SW480 (cell line): ENCODE measurements at regions not wholly inside any gene's neighbourhood (a gene's known extent, or its start where the extent isn't known, plus 50 kb on each side); places are given as distances from the start of the nearest gene placed in this dataset.
"Not testable (repeated sequence)": the region's sequence is repeated elsewhere in the genome, so short reads cannot be mapped to it uniquely, and the experiment has no call there.

Source experiments
- DNase-seq: peaks from one replicate; pipeline ENCODE4 v3.0.0-alpha.2; 2016; ENCODE audit warnings: low spot score

DNA sequence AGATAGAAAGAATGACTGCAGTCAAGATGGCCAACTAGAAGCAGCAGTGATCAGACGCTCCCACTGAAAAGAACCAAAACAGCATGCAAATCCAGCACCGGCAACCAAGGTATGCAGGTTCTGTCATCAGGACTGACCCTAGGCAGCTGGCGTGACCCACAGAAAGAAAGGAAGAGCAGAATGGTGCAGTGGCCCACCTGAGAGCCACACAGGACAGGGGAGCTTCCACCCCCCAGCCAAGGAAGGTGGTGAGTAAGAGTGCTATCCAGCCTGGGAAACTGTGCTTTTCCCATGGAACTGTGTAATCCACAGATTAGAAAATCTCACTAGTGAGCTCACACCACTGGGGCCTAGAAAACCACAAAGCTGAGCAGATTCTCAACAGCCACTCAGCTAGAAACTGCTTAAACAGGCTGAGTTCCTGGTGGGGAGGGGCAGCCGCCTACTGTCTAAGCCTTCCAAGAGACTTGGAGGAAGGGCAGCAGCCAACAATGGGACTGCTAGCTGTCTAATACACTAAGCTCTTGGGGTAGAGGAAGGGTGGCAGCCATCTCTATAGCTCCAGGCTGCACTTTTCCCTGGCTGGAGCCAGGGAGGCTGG lies 127.9 kb downstream of the EVA1A start:
- no peak for DNase-seq

DNA sequence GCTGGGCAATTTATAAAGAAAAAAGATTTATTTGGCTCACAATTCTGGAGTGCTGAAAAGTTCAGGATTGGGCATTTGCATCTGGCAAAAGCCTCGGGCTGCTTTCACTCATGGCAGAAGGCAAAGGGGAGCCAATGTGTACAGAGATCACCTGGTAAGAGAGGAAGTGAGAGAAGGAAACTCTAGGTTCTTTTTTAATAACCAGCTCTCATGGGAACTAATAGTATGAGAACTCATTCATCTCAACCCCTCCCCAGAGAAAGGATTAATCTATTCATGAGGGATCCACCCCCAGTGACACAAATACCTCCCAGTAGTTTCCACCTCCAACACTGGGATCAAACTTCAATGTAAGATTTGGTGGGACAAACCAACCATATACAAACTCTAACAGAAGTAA lies 129.0 kb downstream of the EVA1A start:
- DNase-seq = no peak

DNA sequence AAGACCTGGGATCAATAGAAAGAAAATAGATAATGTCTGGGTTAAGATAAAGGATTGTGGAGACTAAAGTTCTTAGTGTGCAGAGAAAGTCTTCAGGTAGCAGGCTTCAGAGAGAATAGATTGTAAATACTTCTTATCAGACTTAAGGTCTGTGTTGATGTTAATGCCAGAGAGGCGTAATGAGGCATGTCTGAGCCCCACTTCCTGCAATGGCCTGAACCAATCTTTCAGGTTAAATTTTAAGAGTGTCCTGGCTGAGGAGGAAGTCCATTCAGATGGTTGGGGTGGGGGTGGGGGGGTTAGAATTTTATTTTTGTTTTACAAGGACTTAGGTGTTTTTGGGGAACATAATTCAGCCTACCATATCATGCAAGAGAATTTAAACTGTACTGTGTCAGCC lies 129.5 kb downstream of the EVA1A start:
- DNase-seq = no peak

DNA sequence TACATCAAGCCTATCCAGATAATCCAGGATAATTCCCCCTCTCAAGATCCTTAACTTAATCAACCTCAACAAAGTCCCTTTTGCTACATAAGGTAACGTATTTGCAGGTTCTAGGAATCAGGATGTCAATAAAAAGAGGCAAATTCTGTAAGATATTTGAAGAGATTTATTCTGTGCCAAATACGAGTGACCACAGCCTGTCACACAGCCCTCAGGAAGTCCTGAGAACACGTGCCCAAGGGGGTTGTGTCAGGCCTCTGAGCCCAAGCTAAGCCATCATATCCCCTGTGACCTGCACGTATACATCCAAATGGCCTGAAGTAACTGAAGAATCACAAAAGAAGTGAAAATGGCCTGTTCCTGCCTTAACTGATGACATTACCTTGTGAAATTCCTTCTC lies 130.3 kb downstream of the EVA1A start:
- DNase-seq = not testable (repeated sequence)

DNA sequence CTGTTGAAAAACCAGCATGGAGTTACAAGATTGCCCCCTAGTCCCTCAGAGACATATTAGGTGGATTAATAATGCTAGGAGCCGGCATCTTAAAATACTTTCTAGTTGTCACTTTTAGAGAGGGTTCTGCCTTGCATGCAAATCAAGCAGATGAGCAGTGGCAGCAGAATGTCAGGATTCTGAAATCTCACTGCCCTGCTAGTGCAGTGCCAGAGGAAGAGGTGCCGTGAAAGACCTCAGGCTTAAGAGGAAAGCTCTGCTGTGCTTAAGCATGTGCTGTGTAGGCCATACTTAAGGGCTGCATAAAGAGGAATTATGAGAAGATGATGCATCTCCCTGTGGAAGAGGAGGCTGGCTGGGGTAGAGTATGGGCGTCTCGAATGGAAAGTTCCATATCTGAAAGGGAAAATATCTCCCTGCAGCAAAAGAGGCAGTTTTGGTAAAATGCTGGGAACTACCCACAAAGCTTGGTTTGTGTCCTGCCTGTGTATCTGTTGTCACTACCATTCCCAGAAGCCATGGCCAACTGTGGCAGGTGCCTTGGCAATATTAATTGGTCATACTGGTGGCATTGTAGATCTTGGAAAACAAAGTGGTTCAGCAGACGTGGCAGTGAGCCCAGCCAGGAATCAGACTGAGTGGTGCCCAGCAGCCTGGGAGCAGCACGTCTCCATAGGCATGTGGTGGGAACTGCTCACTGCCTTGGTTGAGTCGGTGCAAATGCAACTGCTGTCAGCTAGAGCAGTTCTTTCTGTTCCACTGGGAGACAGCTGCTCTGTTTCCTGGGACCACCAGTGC lies 131.9 kb downstream of the EVA1A start:
- no peak for DNase-seq

DNA sequence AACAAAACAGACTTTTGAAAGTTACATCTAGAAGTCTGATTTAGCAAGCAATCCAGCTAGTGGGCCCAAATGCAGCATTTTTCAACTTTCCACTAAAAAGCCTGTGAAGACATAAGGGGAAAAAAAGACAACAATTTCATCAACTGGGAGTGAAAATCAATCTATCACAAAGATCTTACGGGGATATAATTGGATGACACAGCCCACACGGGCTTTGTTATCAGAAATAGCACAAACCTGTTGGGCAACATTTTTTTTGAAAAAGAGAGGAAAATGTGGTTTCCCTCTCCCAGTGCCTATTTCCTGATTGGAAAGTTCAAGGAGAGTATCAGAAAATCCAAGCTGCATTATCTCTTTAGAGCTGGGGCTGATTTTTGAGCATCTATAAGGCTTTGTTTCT lies 132.7 kb downstream of the EVA1A start:
- no peak for DNase-seq

DNA sequence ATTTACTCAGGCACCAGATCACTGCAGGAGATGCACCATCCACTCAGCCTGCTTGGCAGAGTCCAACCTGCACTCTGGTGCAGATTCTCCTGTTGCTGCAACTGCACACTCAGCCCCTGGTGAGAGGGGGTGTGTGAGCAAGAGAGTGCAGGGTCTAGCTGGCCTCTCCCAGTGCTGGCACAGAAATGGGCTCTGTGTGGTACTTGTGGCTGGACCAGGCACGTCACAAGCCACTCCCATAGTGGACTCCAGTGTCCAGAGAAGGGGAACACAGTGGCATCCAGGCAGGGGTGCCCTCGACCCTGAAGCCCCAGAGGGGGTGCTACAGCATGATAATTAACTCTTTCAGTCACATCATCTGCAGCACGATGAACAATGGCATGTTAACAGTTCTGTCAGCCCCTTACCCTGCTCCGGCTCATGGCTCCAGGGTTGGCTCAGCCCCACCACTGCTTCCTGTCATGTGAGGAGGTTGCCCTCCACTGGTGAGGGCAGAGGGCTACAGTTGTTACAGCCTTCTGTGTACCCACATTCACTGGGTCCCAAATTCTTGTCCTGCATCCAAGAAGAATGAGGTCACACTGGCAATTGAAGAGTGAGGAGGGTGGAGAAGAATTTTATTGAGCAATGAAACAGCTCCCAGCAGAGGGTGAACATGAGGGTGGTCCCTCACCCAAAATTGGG lies 135.7 kb downstream of the EVA1A start:
- no peak for DNase-seq

DNA sequence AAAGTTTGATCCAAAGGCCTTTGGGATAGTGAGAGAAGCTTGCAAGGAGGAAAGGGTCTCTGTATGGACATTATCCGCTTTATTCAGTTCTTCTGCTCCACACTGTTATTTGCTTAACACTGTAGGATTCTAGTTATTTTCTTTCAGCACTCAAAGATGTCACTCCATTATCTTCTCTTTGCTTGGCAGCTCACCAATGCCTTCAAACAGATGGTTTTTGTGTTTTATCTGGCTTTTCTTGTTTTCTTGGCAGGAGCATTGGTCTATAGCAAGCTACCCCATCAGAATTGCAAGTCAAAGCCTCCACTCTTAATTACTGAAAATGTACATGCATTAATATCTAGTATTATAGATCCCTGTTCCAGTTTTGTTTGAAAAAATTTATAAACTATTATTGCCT lies 138.8 kb downstream of the EVA1A start:
- DNase-seq = no peak

DNA sequence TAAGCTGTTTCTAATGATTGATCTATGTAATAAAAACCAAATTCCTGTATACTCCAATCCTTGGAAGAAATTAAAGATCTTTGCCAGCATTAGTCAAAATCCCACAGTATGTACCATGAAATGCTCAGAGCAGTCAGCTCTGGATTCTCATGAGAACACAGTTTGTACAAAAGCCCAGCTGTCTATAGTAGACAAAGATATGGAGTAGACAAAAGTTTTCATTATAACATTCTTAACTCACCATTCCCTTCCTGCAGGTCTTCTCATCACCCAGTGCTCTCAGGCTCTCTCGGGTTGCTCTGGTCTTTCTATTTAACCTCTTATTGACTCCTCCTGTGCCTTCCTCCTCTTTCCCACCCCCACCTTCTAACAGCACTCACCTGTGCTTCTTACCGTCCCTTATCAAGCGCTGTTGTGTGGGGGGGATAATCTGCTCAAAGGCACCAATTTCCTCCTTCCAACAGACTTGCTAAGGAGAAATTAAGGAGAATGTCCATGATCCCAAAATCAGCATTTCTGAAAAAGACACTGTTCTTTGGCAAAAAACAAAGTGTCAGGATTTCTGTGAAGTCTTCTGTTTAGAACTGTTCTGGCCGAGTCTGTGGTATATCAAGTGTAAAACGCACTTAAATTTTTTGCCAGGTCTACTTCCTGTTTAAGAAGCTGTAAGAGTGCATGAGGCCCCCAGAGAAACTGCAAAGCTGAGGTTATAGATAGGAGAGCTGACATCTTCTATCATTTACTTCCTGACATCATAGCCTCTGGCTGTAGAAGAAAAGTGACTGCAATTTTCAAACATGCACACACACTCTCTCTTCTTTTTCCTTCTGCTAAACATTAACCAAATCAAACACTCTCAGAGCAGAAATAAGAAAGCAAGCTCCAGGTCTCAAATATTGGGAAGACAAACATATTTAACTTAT lies 144.1 kb downstream of the EVA1A start:
- DNase-seq = no peak

DNA sequence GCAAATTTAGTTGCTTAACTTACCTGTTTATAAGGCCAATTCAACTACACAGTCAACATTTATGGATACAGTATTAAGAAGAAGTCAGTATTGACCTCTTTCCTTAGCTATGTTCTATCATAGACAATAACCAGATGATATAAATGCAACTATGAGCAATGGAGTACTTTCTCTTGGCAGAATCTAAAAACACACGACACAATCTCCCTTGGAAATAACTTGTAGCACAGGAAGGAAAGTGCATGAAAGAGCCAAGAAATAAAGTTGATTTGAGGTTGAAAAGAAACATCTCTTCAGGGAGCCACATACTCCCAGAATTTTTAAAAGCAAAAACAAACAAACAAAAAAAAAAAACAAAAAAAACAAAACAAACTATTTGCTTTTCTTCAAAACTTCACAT lies 145.0 kb downstream of the EVA1A start:
- no peak for DNase-seq

DNA sequence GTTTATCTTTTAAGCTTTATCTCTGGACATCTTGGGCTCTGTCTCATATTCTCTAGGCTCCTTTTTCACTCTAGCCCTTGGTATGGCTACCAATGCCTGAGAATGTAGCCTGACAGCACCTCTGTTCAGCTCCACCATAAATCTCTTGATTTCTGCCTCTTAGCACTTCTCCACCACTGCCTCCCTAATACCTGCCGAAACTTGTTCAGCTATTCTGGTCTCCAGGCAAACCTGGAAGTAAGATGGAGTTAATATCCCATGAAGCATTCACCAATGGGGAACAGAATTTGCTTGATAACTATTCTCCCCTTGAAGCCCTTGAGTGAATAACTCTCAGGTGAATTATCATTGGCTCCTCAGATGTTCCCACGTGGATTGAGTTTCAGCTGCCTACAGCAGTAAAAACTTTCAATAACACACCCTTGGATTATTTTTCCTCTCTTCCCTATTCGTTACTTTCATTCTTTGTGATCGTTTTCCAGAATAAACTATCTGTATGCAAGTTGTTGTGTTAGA lies 145.6 kb downstream of the EVA1A start:
- DNase-seq = no peak

DNA sequence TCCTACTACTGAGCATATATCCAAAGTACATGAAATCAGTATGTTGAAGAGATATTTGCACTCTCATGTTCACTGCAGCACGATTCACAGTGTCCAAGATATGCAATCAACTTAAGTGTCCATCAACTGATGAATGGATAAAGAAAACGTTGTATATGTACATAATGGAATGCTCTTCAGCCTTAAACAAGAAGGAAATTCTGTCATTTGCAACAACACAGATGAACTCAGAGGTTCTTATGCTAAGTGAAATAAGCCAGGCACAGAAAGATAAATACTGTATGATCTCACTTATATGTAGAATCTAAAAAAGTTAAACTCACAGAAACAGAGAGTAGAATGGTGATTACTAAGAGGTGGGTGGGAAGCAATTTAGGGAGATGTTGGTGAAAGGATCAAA lies 149.2 kb downstream of the EVA1A start:
- DNase-seq = no peak

DNA sequence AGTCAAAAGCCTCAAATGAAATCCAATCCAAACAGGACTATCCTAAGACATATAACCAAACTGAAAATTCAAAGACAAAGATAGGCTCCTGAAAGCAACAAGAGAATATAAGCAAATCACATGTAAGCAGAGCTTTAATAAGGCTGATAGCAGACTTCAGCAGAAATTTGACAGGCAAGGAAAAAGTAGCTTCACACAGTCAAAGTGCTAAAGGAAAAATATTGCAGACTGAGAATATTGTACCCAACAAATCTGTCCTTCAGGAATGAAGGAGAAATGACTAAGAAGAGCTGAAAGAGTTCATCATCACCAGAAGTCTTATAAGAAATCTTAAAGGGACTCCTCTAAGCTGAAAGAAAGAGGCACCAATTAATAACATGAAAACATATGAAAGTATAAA lies 150.0 kb downstream of the EVA1A start:
- DNase-seq = no peak

DNA sequence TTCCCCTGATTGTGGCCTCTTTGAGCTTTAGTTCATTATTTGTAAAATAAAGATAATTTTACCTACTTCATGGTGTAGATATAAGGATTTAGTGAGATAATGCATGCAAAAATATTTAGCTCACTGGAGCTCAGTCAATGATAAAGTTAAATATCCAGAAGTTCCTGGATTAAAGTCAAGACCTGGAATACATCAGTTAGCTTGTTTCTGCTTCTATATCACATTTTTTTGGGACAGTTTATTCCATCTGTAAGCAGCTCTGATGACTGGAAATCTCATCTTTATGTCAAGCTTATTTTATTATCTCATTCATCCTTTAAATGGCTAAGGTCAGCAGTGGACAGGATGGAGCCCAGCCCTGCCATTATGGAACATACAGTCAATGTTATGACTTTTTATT lies 152.0 kb downstream of the EVA1A start:
- no peak for DNase-seq

DNA sequence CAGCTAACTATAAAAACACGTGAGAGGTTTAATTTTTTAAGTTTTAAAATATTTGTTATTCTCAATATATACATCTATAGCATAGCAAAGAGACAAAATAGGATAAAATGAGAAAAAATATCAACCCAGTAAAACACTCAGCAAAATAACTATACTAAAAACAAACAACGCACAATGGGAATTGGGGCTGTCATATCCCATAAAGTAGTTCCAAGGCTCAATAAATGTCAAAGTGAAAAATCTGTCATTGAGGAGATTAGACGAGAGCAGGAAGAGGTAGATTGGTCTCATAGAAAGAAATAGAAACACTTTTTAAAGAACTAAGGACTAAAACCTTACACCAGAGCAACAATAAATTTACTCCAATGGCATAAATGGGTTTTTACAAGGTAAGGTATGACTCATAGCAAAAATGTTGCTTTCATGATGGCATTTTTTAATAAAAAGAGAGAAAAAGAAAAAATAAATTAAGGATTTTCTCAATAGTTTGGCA lies 153.7 kb downstream of the EVA1A start:
- no peak for DNase-seq

DNA sequence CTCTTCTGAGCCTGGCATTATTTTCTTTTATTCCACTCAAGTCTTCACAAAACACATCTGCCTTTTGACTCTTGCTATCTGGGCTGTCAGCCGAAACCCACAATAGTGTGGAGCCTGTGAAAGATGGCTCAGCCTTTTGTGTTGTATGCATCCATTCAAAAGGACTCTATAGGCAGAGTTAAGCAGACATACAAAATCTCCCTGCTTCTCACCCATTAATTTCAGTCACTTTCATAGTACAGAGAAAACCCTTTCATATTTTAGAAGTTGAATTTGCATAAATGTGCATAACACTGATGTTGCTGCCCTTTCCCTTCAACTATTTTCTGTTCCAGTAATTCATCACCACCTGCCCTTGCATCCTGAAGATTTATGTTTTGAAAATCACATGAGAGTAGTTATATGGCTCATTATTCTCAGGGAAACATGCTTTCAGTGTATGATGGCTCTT lies 154.6 kb downstream of the EVA1A start:
- no peak for DNase-seq

DNA sequence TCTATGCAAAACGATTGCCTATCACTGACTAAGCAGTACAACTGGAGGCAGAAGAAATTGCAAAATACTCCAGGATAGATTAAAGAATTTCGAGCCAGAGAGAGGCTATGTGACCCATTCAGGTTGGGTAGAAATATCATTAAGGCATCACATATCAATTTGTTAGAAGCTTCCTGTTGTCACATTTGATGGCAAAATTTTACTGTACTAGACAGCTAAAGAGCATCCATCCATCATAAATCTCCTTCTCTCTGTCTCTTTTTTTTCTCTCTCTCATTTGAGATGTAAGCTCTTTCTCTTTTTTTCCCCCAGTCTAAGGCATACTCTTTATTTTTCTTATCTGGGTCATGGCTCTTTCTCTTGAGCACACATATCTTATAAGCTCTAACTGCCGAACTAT lies 155.7 kb downstream of the EVA1A start:
- DNase-seq = no peak

DNA sequence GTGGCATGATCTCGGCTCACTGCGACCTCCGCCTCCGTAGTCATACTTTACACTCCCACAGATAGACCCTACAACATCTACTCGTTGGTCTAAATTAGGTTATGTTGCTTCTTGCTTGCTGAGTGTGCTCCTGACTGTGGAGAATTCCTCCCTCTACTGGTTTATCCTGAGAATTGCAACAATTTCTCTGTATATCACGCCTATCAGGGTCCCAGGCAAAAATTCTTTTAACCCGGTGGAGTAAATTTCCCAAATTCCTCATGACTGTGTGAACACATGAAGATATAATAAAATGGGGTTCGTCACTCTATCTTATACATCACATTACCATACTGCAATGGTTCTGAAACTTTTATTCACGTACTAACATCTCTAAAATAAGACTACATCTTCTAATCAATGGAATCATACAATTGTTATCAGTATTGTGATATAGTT lies 156.7 kb downstream of the EVA1A start:
- DNase-seq = peak; percentile 70

DNA sequence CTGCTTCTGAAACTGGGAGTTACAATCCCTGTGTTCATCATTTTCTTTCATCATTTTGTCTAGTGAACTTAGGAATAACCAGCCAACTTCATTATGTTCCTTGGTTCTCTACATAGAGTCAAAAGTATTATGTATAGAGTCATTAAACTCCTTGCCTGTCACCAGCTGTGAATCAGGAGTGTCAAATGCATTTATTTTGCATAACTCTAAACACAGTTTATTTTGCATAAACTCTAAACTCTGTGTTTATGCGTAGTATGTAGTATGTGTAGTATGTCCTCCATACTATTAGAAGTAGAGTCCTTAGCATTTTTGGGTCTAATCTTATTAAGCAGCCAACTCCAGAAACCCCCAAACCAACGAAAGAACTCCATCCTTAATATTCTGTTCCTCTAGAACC lies 164.4 kb downstream of the EVA1A start:
- no peak for DNase-seq

DNA sequence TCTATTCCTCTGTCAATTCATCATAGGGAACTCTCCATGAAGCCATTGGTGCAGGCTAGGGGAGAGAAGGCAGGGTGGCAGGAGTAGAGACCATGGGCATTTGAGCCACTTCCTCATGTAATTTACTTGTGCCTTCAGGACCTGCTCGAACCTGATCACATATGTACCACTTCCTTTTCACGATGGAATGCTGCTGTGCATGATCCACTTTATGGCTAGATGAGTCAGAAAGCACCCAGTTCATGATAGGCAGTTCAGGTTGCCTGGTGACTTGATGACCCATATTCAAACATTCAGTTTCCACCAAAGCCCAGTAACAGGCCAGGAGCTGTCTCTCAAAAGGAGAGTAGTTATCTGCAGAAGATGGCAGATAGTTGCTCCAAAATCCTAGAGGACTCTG lies 166.0 kb downstream of the EVA1A start:
- DNase-seq = not testable (repeated sequence)

DNA sequence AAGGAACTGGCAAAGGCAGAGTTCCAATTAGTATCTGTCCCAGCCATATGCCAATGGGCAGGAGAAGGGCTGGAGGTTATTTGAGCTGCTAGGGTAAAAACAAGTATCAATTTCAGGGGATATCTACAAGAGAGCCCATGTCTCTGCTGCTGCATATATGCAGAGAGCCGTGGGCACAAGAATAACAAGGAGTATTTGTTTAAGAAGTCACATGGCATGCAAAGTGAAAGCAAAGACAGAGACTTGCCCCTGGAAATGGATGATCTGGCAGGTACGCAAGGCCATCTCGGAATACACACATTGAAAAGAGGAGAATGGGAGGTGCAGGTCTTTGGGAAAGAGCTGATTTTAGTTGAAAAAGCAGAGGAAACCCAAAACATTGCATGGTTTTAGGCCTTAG lies 170.6 kb downstream of the EVA1A start:
- DNase-seq = no peak

DNA sequence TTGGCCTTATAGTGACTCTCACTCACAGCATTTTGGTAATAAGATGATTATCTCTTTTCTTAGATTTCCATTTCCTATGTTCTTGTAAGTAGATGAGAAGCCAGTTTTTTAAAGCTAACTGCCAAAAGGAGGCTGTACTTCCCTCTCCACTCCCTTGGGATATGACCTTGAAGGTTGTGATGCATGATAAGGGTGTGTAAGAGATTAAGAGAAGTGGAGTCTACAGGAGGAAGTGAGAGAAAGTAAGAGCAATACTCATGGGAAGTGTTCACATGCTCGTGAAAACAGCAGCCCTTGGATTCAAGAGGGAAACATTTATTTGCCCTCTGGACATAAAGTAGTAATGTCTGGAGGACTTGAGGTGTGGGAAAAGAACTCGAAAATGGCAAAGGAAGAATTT lies 171.5 kb downstream of the EVA1A start:
- no peak for DNase-seq
